ENCODE measurements at regions not wholly inside any gene's neighbourhood (a gene's known extent, or its start where the extent isn't known, plus 50 kb on each side); places are given as distances from the start of the nearest gene placed in this dataset.

- 79 to 100% (median 86%) methylated on average over 1 to 2 of the region's 2 CpGs for WGBS, 5 donors
- no peak overlapping the region for H3K4me3 ChIP-seq
- no peak overlapping the region for H3K27ac ChIP-seq
- intact Hi-C loops (cut with DNase I; ENCODE audit: low total_unique reads) = no loop called here
- DNase-seq = no peak
- peaks cover 0 to 27% (median 0%) of the 10 kb centered on the region in 7 donors for H3K27me3 ChIP-seq (replicated peaks in 1 of 7)
- H3K9me3 ChIP-seq = no peaks in the 10 kb centered on the region
- TF ChIP-seq CTCF (IDR thresholded peaks at IDR 0.05 in 8 of 11, conservative IDR thresholded peaks at IDR 0.05 in 3 of 11) (no peak), POLR2A (IDR thresholded peaks at IDR 0.05) (no peak), POLR2AphosphoS5 (IDR thresholded peaks at IDR 0.05) (no peak)
- H3K4me1 ChIP-seq = peaks cover 0 to 10% (median 0%) of the 10 kb centered on the region in 6 donors
- H3K36me3 ChIP-seq = no peaks in the 10 kb centered on the region
Observed at GRCh38 chr1:29574871-29575270, 338.5 kb downstream of the PTPRU start.

GRCh38 chr1:29569971-29570634 lies 333.8 kb downstream of the PTPRU start:
- H3K4me1 ChIP-seq = peaks cover 0 to 6% (median 0%) of the 10 kb centered on the region in 6 donors
- TF ChIP-seq POLR2AphosphoS5 (IDR thresholded peaks at IDR 0.05) = no peak
- no peak for TF ChIP-seq POLR2A (IDR thresholded peaks at IDR 0.05)
- no peak for TF ChIP-seq CTCF (IDR thresholded peaks at IDR 0.05 in 8 of 11, conservative IDR thresholded peaks at IDR 0.05 in 3 of 11)
- peaks cover 0 to 7% (median 0%) of the 10 kb centered on the region in 7 donors for H3K27me3 ChIP-seq (replicated peaks in 1 of 7)
- no peak overlapping the region for H3K4me3 ChIP-seq
- intact Hi-C loops (cut with DNase I; ENCODE audit: low total_unique reads) = no loop called here
- no peak for DNase-seq
- no peaks in the 10 kb centered on the region for H3K36me3 ChIP-seq
- WGBS, 5 donors = 82 to 87% (median 86%) methylated on average over 5 of the region's 5 CpGs
- peaks cover 4 to 41% (median 33%) of the 10 kb centered on the region in 8 donors for H3K9me3 ChIP-seq
- H3K27ac ChIP-seq = no peak overlapping the region

GRCh38 chr1:29567257-29567656 lies 330.9 kb downstream of the PTPRU start:
- peaks cover 9 to 70% (median 60%) of the 10 kb centered on the region in 8 donors for H3K9me3 ChIP-seq
- no peak overlapping the region for H3K27ac ChIP-seq
- intact Hi-C loops (cut with DNase I; ENCODE audit: low total_unique reads) = no loop called here
- DNase-seq = no peak
- H3K27me3 ChIP-seq (replicated peaks in 1 of 7) = no peaks in the 10 kb centered on the region
- no peak overlapping the region for H3K4me3 ChIP-seq
- TF ChIP-seq POLR2AphosphoS5 (IDR thresholded peaks at IDR 0.05) (no peak), CTCF (IDR thresholded peaks at IDR 0.05 in 8 of 11, conservative IDR thresholded peaks at IDR 0.05 in 3 of 11) (no peak), POLR2A (IDR thresholded peaks at IDR 0.05) (no peak)
- H3K4me1 ChIP-seq = no peaks in the 10 kb centered on the region
- H3K36me3 ChIP-seq = no peaks in the 10 kb centered on the region
- 85 to 92% (median 91%) methylated on average over 1 of the region's 1 CpG for WGBS, 5 donors

- Histone ChIP-seq H3K4me3 (no peak overlapping the region), H3K36me3 (no peaks in the 10 kb centered on the region), H3K4me1 (no peaks in the 10 kb centered on the region), H3K9me3 (peaks cover 9 to 83% (median 62%) of the 10 kb centered on the region in 8 donors), H3K27me3 (replicated peaks in 1 of 7) (no peaks in the 10 kb centered on the region), H3K27ac (no peak overlapping the region)
- no peak for DNase-seq
- TF ChIP-seq POLR2AphosphoS5 (IDR thresholded peaks at IDR 0.05) (no peak), CTCF (IDR thresholded peaks at IDR 0.05 in 8 of 11, conservative IDR thresholded peaks at IDR 0.05 in 3 of 11) (no peak), POLR2A (IDR thresholded peaks at IDR 0.05) (no peak)
- WGBS, 5 donors = 89 to 100% (median 97%) methylated on average over 1 of the region's 1 CpG
- intact Hi-C loops (cut with DNase I; ENCODE audit: low total_unique reads) = no loop called here
Observed at GRCh38 chr1:29565490-29565889, 329.2 kb downstream of the PTPRU start.

Data from spleen (tissue), 11 donors.